H9 (cell line): ENCODE measurements at regions not wholly inside any gene's neighbourhood (a gene's known extent, or its start where the extent isn't known, plus 50 kb on each side); places are given as distances from the start of the nearest gene placed in this dataset.

ENCODE experiments used
- DNase-seq: peaks from one replicate; pipeline ENCODE4 v3.0.0-alpha.2; 2017
- H2AFZ ChIP-seq: one replicate; pipeline ENCODE4 v1.6.1; 2013; ENCODE audit warnings: mild to moderate bottlenecking, low read length, control low read depth, moderate library complexity
- H2AK5ac ChIP-seq: 2 replicates; pipeline ENCODE4 v1.6.1; 2013; ENCODE audit warnings: low read length, control low read depth, mixed read lengths; ENCODE audit not compliant: insufficient read length
- H2BK120ac ChIP-seq: one replicate; pipeline ENCODE4 v1.6.1; 2013; ENCODE audit warnings: low read depth, mild to moderate bottlenecking, low read length, control low read depth, inconsistent platforms; ENCODE audit not compliant: poor library complexity, severe bottlenecking
- H2BK12ac ChIP-seq: 2 replicates; pipeline ENCODE4 v1.6.1; 2013; ENCODE audit warnings: low read length, control low read depth, mixed read lengths, low read depth; ENCODE audit not compliant: insufficient read length
- H2BK15ac ChIP-seq: 2 replicates; pipeline ENCODE4 v1.6.1; 2013; ENCODE audit warnings: low read depth, low read length, control low read depth
- H2BK20ac ChIP-seq: one replicate; pipeline ENCODE4 v1.6.1; 2013; ENCODE audit warnings: low read depth, mild to moderate bottlenecking, low read length, control low read depth, inconsistent platforms; ENCODE audit not compliant: poor library complexity, severe bottlenecking
- H2BK5ac ChIP-seq: 2 replicates; pipeline ENCODE4 v1.6.1; 2013; ENCODE audit warnings: low read length, control low read depth, mixed read lengths; ENCODE audit not compliant: insufficient read length
- H3K14ac ChIP-seq: 2 replicates; pipeline ENCODE4 v1.6.1; 2013; ENCODE audit warnings: low read length, control low read depth; ENCODE audit not compliant: insufficient read depth
- H3K18ac ChIP-seq: 2 replicates; pipeline ENCODE4 v1.6.1; 2013; ENCODE audit warnings: low read depth, mild to moderate bottlenecking, mixed read lengths, low read length, control low read depth; ENCODE audit not compliant: insufficient read length
- H3K23ac ChIP-seq: 2 replicates; pipeline ENCODE4 v1.6.1; 2013; ENCODE audit warnings: low read length, control low read depth, mixed read lengths, low read depth; ENCODE audit not compliant: insufficient read length
- H3K23me2 ChIP-seq: 2 replicates; pipeline ENCODE4 v1.6.1; 2013; ENCODE audit warnings: low read depth, mild to moderate bottlenecking, mixed read lengths, low read length, control low read depth; ENCODE audit not compliant: insufficient read length, poor library complexity, severe bottlenecking
- H3K27ac ChIP-seq: 2 replicates; pipeline ENCODE4 v1.5.1; 2013; ENCODE audit warnings: low read length, control low read depth, mixed read lengths, low read depth; ENCODE audit not compliant: insufficient read length
- H3K27me3 ChIP-seq: 2 replicates; pipeline ENCODE4 v1.6.1; 2013; ENCODE audit warnings: low read length, control low read depth, inconsistent platforms; ENCODE audit not compliant: insufficient read depth
- H3K4ac ChIP-seq: 2 replicates; pipeline ENCODE4 v1.6.1; 2013; ENCODE audit warnings: low read depth, mild to moderate bottlenecking, control low read depth, inconsistent platforms, low read length, moderate library complexity
- H3K4me1 ChIP-seq: 2 replicates; pipeline ENCODE4 v1.6.1; 2013; ENCODE audit warnings: low read length, control low read depth, inconsistent platforms; ENCODE audit not compliant: insufficient read depth
- H3K4me2 ChIP-seq: 2 replicates; pipeline ENCODE4 v1.6.1; 2013; ENCODE audit warnings: low read length, control low read depth, mixed read lengths; ENCODE audit not compliant: insufficient read length, insufficient read depth
- H3K56ac ChIP-seq: 2 replicates; pipeline ENCODE4 v1.6.1; 2013; ENCODE audit warnings: low read depth, mild to moderate bottlenecking, mixed read lengths, low read length, control low read depth; ENCODE audit not compliant: insufficient read length
- H3K79me1 ChIP-seq: 2 replicates; pipeline ENCODE4 v1.6.1; 2013; ENCODE audit warnings: low read depth, mild to moderate bottlenecking, moderate library complexity, low read length, control low read depth, inconsistent platforms; ENCODE audit not compliant: insufficient read depth, poor library complexity, severe bottlenecking
- H3K79me2 ChIP-seq: 2 replicates; pipeline ENCODE4 v1.6.1; 2013; ENCODE audit warnings: low read length, control low read depth, inconsistent platforms; ENCODE audit not compliant: insufficient read depth
- H3K9ac ChIP-seq: 2 replicates; pipeline ENCODE4 v1.6.1; 2013; ENCODE audit warnings: low read length, control low read depth, mixed read lengths; ENCODE audit not compliant: insufficient read length; ENCODE audit errors: extremely low read depth
- H3K9me3 ChIP-seq: one replicate; pipeline ENCODE4 v1.6.1; 2013; ENCODE audit warnings: low read depth, low read length, inconsistent platforms; ENCODE audit not compliant: control insufficient read depth
- H3T11ph ChIP-seq: one replicate; pipeline ENCODE4 v1.6.1; 2013; ENCODE audit warnings: mild to moderate bottlenecking, low read length, control low read depth, inconsistent platforms
- H4K20me1 ChIP-seq: one replicate; pipeline ENCODE4 v1.6.1; 2013; ENCODE audit not compliant: control insufficient read depth, insufficient read length, insufficient read depth
- H4K5ac ChIP-seq: 2 replicates; pipeline ENCODE4 v1.6.1; 2013; ENCODE audit warnings: low read depth, mild to moderate bottlenecking, mixed read lengths, low read length, control low read depth; ENCODE audit not compliant: insufficient read length
- H4K8ac ChIP-seq: replicated peaks from 2 replicates; pipeline ENCODE4 v1.6.1; 2013; ENCODE audit warnings: low read length, control low read depth, mixed read lengths, low read depth; ENCODE audit not compliant: insufficient read length
- H4K91ac ChIP-seq: 2 replicates; pipeline ENCODE4 v1.6.1; 2013; ENCODE audit warnings: low read depth, mild to moderate bottlenecking, moderate library complexity, mixed read lengths, low read length, control low read depth; ENCODE audit not compliant: insufficient read length
- H3K27ac Mint-ChIP-seq, 3 experiments: 2 replicates in 2 of 3; 3 replicates in 1 of 3; pipeline ENCODE4 v1.8.0; 2020 to 2021; ENCODE audit warnings: mixed read lengths in 3 of 3, mild to moderate bottlenecking in 1 of 3, moderate library complexity in 1 of 3
- H3K27me3 Mint-ChIP-seq: 2 replicates; pipeline ENCODE4 v1.8.0; 2021; ENCODE audit warnings: low read depth, mild to moderate bottlenecking, moderate library complexity, mixed read lengths
- H3K36me3 Mint-ChIP-seq, 3 experiments: 2 replicates in 2 of 3; 3 replicates in 1 of 3; pipeline ENCODE4 v1.8.0; 2020 to 2021; ENCODE audit warnings: low read depth in 3 of 3, mixed read lengths in 3 of 3; ENCODE audit not compliant: insufficient read depth in 1 of 3
- H3K4me1 Mint-ChIP-seq, 2 experiments: 2 replicates each; pipeline ENCODE4 v1.8.0; 2020; ENCODE audit warnings: mixed read lengths in 2 of 2
- H3K4me3 Mint-ChIP-seq, 2 experiments: 2 replicates in 1 of 2; 3 replicates in 1 of 2; pipeline ENCODE4 v1.8.0; 2020 to 2021; ENCODE audit warnings: mild to moderate bottlenecking in 2 of 2, mixed read lengths in 2 of 2, moderate library complexity in 1 of 2
- H3K9me3 Mint-ChIP-seq, 2 experiments: 2 replicates in 1 of 2; 3 replicates in 1 of 2; pipeline ENCODE4 v1.8.0; 2020; ENCODE audit warnings: mild to moderate bottlenecking in 2 of 2, mixed read lengths in 2 of 2, moderate library complexity in 1 of 2
- WGBS: extraction: QIAGEN DNeasy Blood & Tissue Kit; methylation state at CpG from one replicate; pipeline ENCODE4 v1.1.7; 2013; ENCODE audit warnings: missing lambda C conversion rate, low lambda C conversion rate, mixed read lengths; ENCODE audit not compliant: insufficient read length; ENCODE audit errors: extremely low coverage; 5-methylcytosine and 5-hydroxymethylcytosine counted together
- TF ChIP-seq, protein P1 (sequence below): fragments of 200-600 bp; sonication (generic); conservative IDR thresholded peaks from 3 replicates; pipeline ENCODE4 v1.8.0; 2021; ENCODE audit warnings: antibody characterized with exemption, mild to moderate bottlenecking

DNA sequence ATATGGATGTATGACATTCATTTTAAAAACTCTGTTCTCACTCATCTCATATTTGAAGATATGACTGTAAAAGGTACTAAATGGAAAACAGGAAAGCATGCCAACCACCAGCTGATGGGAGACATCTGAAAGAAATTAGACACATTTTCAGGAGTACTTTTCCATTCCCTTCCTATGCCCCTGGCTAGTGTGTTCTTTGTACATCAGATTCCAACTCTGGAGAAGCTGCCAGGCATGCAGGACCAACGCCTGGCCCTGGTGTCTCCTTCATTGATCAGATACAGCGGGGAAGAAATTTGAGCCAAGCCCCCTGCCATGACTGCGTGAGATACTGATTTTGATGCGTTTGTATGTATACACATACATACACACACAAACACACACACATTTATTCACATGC, 599.0 kb upstream of the SYT4 start:
- no peaks in the 10 kb centered on the region for H3K79me2 ChIP-seq
- no peak overlapping the region for H2BK120ac ChIP-seq
- H2AK5ac ChIP-seq, result no peak overlapping the region
- H3K56ac ChIP-seq, result no peak overlapping the region
- no peaks in the 10 kb centered on the region for H3K9me3 ChIP-seq
- no peak overlapping the region for H3K4ac ChIP-seq
- Mint-ChIP-seq H3K4me1 (peaks cover 9 to 11% of the 10 kb centered on the region in 2 experiments), H3K27me3 (no peaks in the 10 kb centered on the region), H3K4me3 (no peak overlapping the region), H3K36me3 (no peaks in the 10 kb centered on the region), H3K27ac (no peak overlapping the region), H3K9me3 (peaks cover 2 to 4% of the 10 kb centered on the region in 2 experiments; a peak in 3 of 5 replicates)
- H2BK12ac ChIP-seq, result no peak overlapping the region
- TF ChIP-seq, protein P1, sequence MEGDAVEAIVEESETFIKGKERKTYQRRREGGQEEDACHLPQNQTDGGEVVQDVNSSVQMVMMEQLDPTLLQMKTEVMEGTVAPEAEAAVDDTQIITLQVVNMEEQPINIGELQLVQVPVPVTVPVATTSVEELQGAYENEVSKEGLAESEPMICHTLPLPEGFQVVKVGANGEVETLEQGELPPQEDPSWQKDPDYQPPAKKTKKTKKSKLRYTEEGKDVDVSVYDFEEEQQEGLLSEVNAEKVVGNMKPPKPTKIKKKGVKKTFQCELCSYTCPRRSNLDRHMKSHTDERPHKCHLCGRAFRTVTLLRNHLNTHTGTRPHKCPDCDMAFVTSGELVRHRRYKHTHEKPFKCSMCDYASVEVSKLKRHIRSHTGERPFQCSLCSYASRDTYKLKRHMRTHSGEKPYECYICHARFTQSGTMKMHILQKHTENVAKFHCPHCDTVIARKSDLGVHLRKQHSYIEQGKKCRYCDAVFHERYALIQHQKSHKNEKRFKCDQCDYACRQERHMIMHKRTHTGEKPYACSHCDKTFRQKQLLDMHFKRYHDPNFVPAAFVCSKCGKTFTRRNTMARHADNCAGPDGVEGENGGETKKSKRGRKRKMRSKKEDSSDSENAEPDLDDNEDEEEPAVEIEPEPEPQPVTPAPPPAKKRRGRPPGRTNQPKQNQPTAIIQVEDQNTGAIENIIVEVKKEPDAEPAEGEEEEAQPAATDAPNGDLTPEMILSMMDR, result no peak
- whole genome bisulfite sequencing, result no CpG with 5 or more reads among the region's 4 CpGs
- no peak overlapping the region for H3K18ac ChIP-seq
- H3K79me1 ChIP-seq, result no peaks in the 10 kb centered on the region
- H3K27ac ChIP-seq, result no peak overlapping the region
- H2BK20ac ChIP-seq, result no peak overlapping the region
- no peak overlapping the region for H2AFZ ChIP-seq
- no peak for DNase-seq
- no peak overlapping the region for H4K8ac ChIP-seq
- no peaks in the 10 kb centered on the region for H3K27me3 ChIP-seq
- no peak overlapping the region for H2BK5ac ChIP-seq
- no peaks in the 10 kb centered on the region for H3K23me2 ChIP-seq
- H3K14ac ChIP-seq, result no peak overlapping the region
- no peak overlapping the region for H3K4me2 ChIP-seq
- no peak overlapping the region for H3T11ph ChIP-seq
- H4K20me1 ChIP-seq, result no peaks in the 10 kb centered on the region
- no peak overlapping the region for H4K91ac ChIP-seq
- no peak overlapping the region for H3K23ac ChIP-seq
- no peak overlapping the region for H4K5ac ChIP-seq
- no peak overlapping the region for H3K9ac ChIP-seq
- no peaks in the 10 kb centered on the region for H3K4me1 ChIP-seq
- no peak overlapping the region for H2BK15ac ChIP-seq
